ENCODE measurements at regions not wholly inside any gene's neighbourhood (a gene's known extent, or its start where the extent isn't known, plus 50 kb on each side); places are given as distances from the start of the nearest gene placed in this dataset.

- TF ChIP-seq POLR2A (IDR thresholded peaks at IDR 0.05; ENCODE audit: borderline replicate concordance, extremely low read depth, insufficient read depth, insufficient read length) (no peak), CTCF (IDR thresholded peaks at IDR 0.05 in 2 of 3, conservative IDR thresholded peaks at IDR 0.05 in 1 of 3; ENCODE audit: borderline replicate concordance in 1 of 3, insufficient read depth in 1 of 3, low read depth in 2 of 3, low read length in 2 of 3) (no peak), RAD21 (IDR thresholded peaks at IDR 0.05; ENCODE audit: low read depth) (no peak), EGR1 (IDR thresholded peaks at IDR 0.05; ENCODE audit: low read depth) (no peak), EZH2 (IDR thresholded peaks at IDR 0.05) (no peak), POLR2AphosphoS5 (IDR thresholded peaks at IDR 0.05; ENCODE audit: low read depth, low read length) (no peak), SP1 (IDR thresholded peaks at IDR 0.05; ENCODE audit: low read depth) (no peak), YY1 (IDR thresholded peaks at IDR 0.05; ENCODE audit: extremely low read depth, insufficient replicate concordance, low read depth, low read length) (no peak), CEBPB (IDR thresholded peaks at IDR 0.05; ENCODE audit: low read depth) (no peak)
Observed at GRCh38 chr16:79271583-79271982, 329.0 kb downstream of the MAF start.
